Caco-2 (cell line): ENCODE measurements at regions not wholly inside any gene's neighbourhood (a gene's known extent, or its start where the extent isn't known, plus 50 kb on each side); places are given as distances from the start of the nearest gene placed in this dataset.

Source experiments
- BruUV-seq: library from RNA; stranded (reverse); fragments of 400-500 nt; replicated peaks from 2 replicates; lab custom pipeline; 2021; lab: Mats Ljungman, UMichigan
- CTCF ChIA-PET: fragments of 300-600 bp; sonication (Branson Sonifier 250); formaldehyde crosslinking; loops from one replicate; lab custom pipeline; 2022; ENCODE audit warnings: antibody characterized with exemption; lab: Charles Lee
- POLR2A ChIA-PET: fragments of 300-600 bp; sonication (Branson Sonifier 250); formaldehyde crosslinking; loops from one replicate; lab custom pipeline; 2022; ENCODE audit warnings: antibody characterized with exemption; lab: Charles Lee
- DNase-seq, 2 experiments: peaks; one replicate each; pipeline versions ENCODE4 v3.0.0 to v3.0.0-alpha.2; 2020 to 2022
- H3K27me3 ChIP-seq: replicated peaks from 2 replicates; pipeline ENCODE4 v1.6.0; 2011; ENCODE audit warnings: low read length; ENCODE audit not compliant: control insufficient read depth, insufficient read depth
- H3K36me3 ChIP-seq: 2 replicates; pipeline ENCODE4 v1.5.1; 2011; ENCODE audit warnings: low read length; ENCODE audit not compliant: control insufficient read depth, insufficient read depth
- H3K4me1 ChIP-seq: fragments of 250-450 bp; sonication (Bioruptor Pico); 2 replicates; pipeline ENCODE4 v1.5.1; 2020; ENCODE audit warnings: mild to moderate bottlenecking
- H3K4me3 ChIP-seq: 2 replicates; pipeline ENCODE4 v1.5.1; 2011; ENCODE audit warnings: low read depth, mild to moderate bottlenecking, control low read depth, low read length
- H3K9me3 ChIP-seq: fragments of 250-450 bp; sonication (Bioruptor Pico); 2 replicates; pipeline ENCODE4 v1.5.1; 2020; ENCODE audit warnings: mild to moderate bottlenecking, moderate library complexity
- H3K27ac Mint-ChIP-seq: one replicate; pipeline ENCODE4 v1.8.0; 2022; ENCODE audit warnings: mixed read lengths; ENCODE audit not compliant: unreplicated experiment
- H3K27me3 Mint-ChIP-seq: one replicate; pipeline ENCODE4 v1.8.0; 2022; ENCODE audit warnings: mixed read lengths; ENCODE audit not compliant: insufficient read depth, unreplicated experiment
- H3K36me3 Mint-ChIP-seq: one replicate; pipeline ENCODE4 v1.8.0; 2022; ENCODE audit warnings: mild to moderate bottlenecking, mixed read lengths; ENCODE audit not compliant: insufficient read depth, unreplicated experiment
- H3K4me1 Mint-ChIP-seq: one replicate; pipeline ENCODE4 v1.8.0; 2022; ENCODE audit warnings: low read depth, mixed read lengths; ENCODE audit not compliant: unreplicated experiment
- H3K4me3 Mint-ChIP-seq: one replicate; pipeline ENCODE4 v1.8.0; 2022; ENCODE audit warnings: mild to moderate bottlenecking, moderate library complexity, mixed read lengths; ENCODE audit not compliant: unreplicated experiment
- H3K9me3 Mint-ChIP-seq: one replicate; pipeline ENCODE4 v1.8.0; 2022; ENCODE audit warnings: mixed read lengths; ENCODE audit not compliant: unreplicated experiment
- CTCF ChIP-seq, 2 experiments: fragments of 200-600 bp in 1 of 2; IDR thresholded peaks; 1 replicate in 1 of 2; 2 replicates in 1 of 2; pipeline versions ENCODE4 v1.5.1 to v1.8.0; 2011 to 2022; ENCODE audit warnings: antibody characterized with exemption in 1 of 2, control low read depth in 1 of 2, inconsistent platforms in 1 of 2, low read depth in 1 of 2, low read length in 1 of 2, mild to moderate bottlenecking in 1 of 2, moderate library complexity in 1 of 2; ENCODE audit not compliant: insufficient read depth in 1 of 2, severe bottlenecking in 1 of 2, unreplicated experiment in 1 of 2
- intact Hi-C: fragments of 100-400 bp; cut with micrococcal nuclease; formaldehyde crosslinking; loops from one replicate; pipeline ENCODE4 v1.10.0; 2022; ENCODE audit not compliant: unreplicated experiment

GRCh38 chr1:56216218-56216617 lies 363.1 kb downstream of the PLPP3 start:
- H3K4me1 ChIP-seq = no peaks in the 10 kb centered on the region
- Mint-ChIP-seq H3K27me3 (no peaks in the 10 kb centered on the region), H3K9me3 (no peaks in the 10 kb centered on the region), H3K4me3 (no peak overlapping the region), H3K36me3 (no peaks in the 10 kb centered on the region), H3K27ac (no peak overlapping the region), H3K4me1 (no peaks in the 10 kb centered on the region)
- no peak for DNase-seq
- ChIA-PET CTCF (no interaction called here), POLR2A (no interaction called here)
- no peaks in the 10 kb centered on the region for H3K36me3 ChIP-seq
- H3K9me3 ChIP-seq = no peaks in the 10 kb centered on the region
- intact Hi-C loops = no loop called here
- no peak overlapping the region for H3K4me3 ChIP-seq
- H3K27me3 ChIP-seq = no peaks in the 10 kb centered on the region
- BruUV-seq = no TSS peak
- no peak for TF ChIP-seq CTCF (IDR thresholded peaks at IDR 0.05; ENCODE audit: insufficient read depth in 1 of 2, low read depth in 1 of 2, low read length in 1 of 2, severe bottlenecking in 1 of 2, unreplicated experiment in 1 of 2)

GRCh38 chr1:56215771-56216170 lies 363.6 kb downstream of the PLPP3 start:
- H3K9me3 Mint-ChIP-seq = no peaks in the 10 kb centered on the region
- no peak for TF ChIP-seq CTCF (IDR thresholded peaks at IDR 0.05; ENCODE audit: insufficient read depth in 1 of 2, low read depth in 1 of 2, low read length in 1 of 2, severe bottlenecking in 1 of 2, unreplicated experiment in 1 of 2)
- Histone ChIP-seq H3K4me3 (no peak overlapping the region), H3K36me3 (no peaks in the 10 kb centered on the region), H3K4me1 (no peaks in the 10 kb centered on the region), H3K9me3 (no peaks in the 10 kb centered on the region), H3K27me3 (no peaks in the 10 kb centered on the region)
- no peak overlapping the region for H3K27ac Mint-ChIP-seq
- intact Hi-C loops = no loop called here
- no peaks in the 10 kb centered on the region for H3K4me1 Mint-ChIP-seq
- no TSS peak for BruUV-seq
- ChIA-PET CTCF (no interaction called here), POLR2A (no interaction called here)
- no peak overlapping the region for H3K4me3 Mint-ChIP-seq
- H3K27me3 Mint-ChIP-seq = no peaks in the 10 kb centered on the region
- H3K36me3 Mint-ChIP-seq = no peaks in the 10 kb centered on the region
- DNase-seq = no peak

GRCh38 chr1:56215086-56215485 lies 364.3 kb downstream of the PLPP3 start:
- H3K27me3 Mint-ChIP-seq = no peaks in the 10 kb centered on the region
- no peaks in the 10 kb centered on the region for H3K36me3 Mint-ChIP-seq
- intact Hi-C loops = no loop called here
- ChIA-PET CTCF (no interaction called here), POLR2A (no interaction called here)
- no peaks in the 10 kb centered on the region for H3K9me3 ChIP-seq
- no peak overlapping the region for H3K4me3 ChIP-seq
- H3K9me3 Mint-ChIP-seq = no peaks in the 10 kb centered on the region
- H3K27ac Mint-ChIP-seq = no peak overlapping the region
- no TSS peak for BruUV-seq
- DNase-seq = no peak
- H3K4me1 ChIP-seq = no peaks in the 10 kb centered on the region
- no peaks in the 10 kb centered on the region for H3K4me1 Mint-ChIP-seq
- H3K4me3 Mint-ChIP-seq = no peak overlapping the region
- TF ChIP-seq CTCF (IDR thresholded peaks at IDR 0.05; ENCODE audit: insufficient read depth in 1 of 2, low read depth in 1 of 2, low read length in 1 of 2, severe bottlenecking in 1 of 2, unreplicated experiment in 1 of 2) = no peak
- no peaks in the 10 kb centered on the region for H3K36me3 ChIP-seq
- no peaks in the 10 kb centered on the region for H3K27me3 ChIP-seq
